NCI-H2227 treated with DMSO at 0.1 percent for 48 hours (cell line): ENCODE measurements at regions not wholly inside any gene's neighbourhood (a gene's known extent, or its start where the extent isn't known, plus 50 kb on each side); places are given as distances from the start of the nearest gene placed in this dataset.

Experiments used
- DNase-seq: peaks from one replicate; lab custom pipeline; 2025; lab: John Stamatoyannopoulos, UW

DNA sequence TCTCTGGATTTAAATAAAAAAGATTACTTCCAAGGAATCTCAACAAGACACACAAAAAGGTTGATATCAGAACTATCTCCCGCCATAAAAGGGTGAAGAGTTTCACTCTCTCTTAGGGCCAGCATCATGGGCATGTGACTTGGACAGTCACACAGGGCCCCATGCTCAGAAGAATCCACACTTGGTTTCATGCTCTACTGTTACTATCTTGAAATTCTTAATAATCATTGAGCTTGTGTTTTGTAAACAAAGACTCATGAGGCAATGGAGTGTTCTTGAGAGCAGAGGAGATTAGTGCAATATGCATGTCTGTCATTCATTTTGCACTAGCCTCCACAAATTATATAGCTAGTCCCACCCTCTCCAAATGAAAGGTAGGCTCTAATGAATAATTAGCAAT lies 58.4 kb downstream of the HMHB1 start:
- no peak for DNase-seq

DNA sequence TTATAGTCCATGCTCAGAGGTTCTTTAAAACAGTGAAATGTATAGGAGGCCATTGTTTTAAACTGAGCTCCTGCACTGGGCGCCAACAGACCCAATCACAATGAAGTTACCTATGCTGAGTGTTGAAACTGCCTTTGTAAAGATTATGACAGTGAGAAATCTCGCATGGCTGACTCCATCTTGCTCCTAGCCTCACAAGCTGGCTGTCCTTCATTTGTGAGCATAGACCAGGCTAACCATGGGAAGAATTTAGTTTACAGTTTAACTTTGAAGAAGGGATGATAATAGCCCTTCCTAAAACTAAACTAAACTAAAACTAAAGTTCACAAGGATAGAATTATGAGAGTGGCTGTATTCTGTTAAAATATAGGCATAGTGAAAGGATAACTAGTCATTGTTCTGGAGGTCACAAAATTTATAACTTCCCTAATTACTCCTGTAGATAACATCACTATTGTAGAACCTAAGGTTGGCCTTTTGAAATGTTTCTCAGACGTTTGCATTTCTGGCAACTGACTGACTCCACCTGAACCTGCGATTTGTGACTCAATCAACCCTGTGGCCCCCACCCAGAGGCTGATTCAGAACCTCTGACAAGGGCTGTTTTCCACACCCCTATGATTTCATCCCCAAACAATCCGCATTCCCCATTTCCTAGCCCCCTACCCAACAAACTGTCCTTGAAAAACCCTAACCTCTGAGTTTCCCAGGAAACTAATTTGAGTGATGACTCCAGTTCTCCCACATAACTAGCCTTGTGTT lies 59.1 kb downstream of the HMHB1 start:
- DNase-seq: no peak

DNA sequence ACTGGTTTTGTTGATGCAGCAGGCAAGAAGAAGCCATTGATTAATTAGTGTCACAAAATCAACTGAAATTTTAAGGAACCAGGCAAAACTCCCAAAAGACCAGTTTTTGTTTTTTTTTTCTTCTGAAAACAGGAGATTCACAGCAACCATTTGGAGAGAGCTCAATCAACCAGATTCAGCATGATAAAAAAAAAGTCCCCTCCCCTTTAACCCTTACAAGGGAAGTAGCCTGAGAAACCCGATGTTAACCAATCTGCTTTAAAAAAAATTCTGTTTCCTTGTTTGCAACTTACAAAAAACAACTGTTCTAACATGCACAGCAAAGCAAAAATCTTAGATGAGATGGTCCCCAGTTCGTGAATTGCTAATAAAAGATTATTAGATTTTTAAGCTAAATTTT lies 59.7 kb downstream of the HMHB1 start:
- no peak for DNase-seq

DNA sequence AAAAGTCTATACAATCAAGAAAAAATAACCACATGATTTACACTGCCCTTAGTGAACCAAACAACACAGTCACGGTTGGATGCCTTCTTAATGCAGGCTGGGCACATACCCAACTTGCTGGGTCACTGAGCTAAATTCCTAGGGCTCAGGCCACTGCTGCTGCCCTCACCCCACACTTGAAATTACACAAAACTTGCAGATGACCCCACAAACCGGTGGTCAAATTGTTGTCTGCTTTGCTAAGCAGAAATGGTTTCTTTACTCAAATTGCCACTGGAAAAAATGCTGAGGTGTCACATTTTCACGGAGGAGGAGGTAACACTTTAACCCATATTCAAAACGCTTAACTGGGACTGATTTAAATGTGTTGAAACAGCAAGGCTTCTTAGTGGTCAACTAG lies 62.4 kb downstream of the HMHB1 start:
- DNase-seq: no peak

DNA sequence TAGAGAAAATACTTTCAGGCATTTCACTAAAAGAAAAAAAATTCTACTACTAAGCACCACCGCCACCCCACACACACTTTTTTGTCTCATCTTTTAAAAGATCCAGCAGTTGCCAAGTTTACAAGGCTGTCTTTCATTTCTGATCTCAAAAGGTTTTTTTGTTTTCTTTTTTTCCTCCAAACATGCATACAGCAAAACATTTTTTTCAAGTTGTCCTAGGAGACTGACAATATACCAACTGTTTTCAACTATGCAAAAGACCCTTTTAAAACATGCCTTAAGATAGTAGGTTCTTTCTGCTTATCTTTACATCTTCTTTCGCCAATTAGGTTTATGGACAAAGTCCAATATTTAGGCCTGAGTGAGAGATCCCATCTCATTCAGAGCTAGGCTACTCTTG lies 65.2 kb downstream of the HMHB1 start:
- DNase-seq: no peak

DNA sequence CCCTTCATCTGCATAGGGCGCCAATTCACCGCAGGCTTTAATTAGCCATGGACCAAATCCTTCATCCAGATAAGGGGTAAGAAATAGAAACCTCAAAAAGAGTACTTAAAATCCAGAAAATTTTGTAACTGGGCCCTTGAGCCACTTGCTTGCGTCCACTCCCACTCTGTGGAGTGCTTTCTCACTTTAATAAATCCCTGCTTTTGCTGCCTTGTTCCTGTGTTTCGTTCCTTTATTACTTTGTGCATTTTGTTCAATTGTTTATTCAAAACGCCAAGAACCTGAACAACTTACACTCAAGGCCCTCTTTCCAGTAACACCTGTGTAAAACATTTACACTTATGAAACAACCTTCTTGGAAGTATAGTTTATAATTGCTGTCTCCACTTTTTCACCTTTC lies 66.5 kb downstream of the HMHB1 start:
- no peak for DNase-seq

DNA sequence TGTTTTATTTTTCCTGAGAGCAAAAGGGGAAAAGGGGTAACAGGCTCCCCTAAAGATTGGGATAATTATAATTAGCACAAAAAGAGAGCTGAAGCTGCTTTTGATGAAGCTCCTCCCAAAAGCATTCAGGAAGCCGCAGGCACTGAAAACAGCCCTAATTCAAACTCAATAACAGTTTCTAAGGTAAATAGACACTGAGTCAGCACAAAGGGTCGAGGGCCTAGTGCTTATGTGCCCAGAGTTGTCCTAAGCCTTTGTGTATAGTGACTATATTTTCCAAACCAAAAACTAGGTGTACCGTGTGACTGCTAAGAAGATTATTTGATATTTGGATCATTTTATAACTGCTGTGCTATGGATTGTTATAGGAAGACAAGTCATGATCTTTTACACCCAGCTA lies 67.7 kb downstream of the HMHB1 start:
- no peak for DNase-seq

DNA sequence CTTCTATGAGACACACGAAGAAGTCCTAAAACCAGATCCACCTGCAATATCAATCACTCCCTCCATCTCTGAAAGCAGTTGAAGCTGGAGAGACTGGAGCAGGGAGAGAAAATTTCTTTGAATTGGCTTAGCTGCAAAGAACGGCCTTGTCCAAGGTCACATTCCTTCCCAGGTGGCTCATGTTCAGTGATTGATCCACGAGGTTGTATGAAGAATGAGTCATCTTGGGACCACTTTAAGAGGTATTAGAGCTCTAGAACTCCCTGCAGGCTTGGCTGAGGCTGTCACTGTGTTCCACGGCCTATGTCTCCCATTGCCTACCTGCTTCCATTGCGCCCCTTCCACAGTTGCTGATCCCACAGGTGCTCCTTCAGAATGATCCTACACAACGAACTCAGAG lies 68.2 kb downstream of the HMHB1 start:
- DNase-seq: no peak

DNA sequence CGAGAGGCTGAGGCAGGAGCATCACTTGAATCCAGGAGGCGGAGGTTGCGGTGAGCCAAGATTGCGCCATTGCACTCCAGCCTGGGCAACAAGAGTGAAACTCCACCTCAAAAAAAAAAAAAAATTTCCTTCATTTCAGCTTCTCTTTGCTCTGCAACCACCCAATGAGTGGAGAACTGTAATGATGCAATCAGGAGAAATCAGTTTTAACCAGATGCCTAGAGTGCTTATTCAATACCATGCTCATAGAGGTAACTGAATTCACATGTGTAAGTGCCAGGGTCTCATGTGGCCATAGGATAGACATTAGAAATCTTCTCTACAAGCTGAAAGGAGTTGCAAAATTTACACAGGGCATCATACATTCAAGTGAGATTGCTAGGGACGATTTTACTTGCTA lies 70.6 kb downstream of the HMHB1 start:
- no peak for DNase-seq

DNA sequence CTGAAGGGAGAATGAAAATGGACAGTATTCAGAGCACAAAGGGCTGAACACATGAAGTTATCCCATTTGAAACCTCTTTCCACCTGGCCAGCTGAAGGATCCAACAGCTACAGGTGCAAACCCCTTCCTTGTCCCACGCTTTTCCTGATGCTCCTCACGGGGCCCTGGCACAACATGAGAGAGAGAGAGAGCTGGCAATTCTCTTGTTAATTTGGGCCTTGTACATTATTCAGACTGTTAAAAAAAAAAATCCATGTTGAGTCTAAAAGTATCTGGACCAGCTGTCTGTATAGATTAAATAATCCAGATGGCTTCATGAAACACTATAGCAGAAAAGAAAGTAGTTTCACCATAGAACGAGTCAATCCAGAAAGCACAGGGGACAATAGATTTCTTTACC lies 74.1 kb downstream of the HMHB1 start:
- no peak for DNase-seq

DNA sequence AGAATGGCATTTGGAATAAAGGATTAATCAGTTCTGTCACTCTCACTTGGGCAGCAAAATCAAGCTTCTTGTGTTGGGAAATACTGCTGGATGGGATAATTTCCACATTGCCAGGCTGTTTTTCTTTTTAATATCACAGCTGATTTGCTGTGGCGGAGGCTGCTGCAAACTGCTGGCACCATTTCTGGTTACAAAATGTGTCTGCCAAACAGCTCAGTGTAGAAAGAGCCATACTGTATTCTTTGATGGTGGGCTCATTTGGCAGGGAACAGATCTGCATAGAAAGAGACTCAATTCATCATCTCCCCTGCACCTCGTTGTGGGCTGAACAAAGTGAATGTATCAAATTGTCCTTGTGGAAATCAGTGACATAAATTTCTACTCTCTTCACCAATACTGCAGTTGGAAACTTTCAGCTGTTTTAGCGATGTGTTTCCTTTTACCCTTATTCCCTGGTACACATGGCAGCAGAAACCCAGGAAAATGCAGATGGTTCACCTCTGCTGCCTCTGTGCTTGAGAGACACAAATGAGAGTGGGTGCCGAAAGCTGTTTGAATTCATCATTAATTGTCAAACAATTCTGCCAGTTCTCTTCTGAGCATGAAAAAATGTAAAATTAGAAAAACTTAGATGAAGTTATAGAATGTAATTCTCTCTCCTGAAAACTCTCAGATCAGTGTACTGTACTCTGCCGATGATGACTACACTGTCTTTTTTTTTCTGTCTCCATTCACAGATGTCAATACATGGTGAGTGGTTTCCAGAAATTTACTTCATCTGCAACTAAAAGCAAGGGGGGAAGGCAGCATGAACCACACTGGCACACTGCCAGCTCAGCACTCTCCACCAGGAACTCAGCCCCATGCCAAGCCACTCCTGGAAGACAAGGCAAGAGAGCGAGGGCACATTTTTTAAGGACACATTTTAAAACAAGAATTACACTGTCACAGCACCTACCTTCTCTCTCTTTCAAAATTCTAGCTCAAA lies 75.0 kb downstream of the HMHB1 start:
- peak; percentile 29 for DNase-seq

DNA sequence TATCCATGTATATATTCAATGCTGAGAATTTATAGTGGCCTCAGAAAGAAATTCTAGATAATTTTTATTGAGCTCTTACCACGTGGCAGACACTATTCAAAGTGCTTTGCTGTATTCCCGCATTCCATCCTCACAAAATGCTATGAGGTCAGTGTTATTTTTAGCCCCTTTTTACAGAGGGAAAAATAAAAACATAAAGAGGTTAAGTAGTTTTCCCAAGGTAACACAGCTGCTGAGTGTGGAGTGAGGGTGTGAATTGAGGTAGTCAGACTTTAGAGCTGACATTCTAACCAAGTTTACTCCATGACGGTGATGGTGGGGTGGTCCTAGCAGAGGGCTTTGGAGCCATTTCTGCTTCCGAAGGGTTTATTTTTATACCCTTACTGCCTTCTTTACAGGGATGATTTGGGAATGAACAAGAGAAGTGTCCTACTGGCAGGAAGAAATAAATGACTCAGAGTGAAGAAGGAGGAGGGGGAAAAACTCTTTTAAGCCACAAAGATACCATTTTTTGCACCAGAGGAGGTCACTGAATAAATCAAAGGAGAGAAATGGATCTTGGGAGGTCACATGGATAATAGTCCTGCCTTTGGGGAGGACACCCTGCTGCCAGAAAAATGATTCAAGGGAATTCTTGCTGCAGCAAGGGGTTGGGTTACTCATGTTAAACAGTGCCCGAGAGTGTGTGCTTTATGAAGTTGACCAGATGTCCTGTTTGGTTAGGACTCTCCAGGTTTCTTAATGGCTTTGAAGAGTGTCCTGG lies 76.1 kb downstream of the HMHB1 start:
- peak; percentile 43 for DNase-seq

DNA sequence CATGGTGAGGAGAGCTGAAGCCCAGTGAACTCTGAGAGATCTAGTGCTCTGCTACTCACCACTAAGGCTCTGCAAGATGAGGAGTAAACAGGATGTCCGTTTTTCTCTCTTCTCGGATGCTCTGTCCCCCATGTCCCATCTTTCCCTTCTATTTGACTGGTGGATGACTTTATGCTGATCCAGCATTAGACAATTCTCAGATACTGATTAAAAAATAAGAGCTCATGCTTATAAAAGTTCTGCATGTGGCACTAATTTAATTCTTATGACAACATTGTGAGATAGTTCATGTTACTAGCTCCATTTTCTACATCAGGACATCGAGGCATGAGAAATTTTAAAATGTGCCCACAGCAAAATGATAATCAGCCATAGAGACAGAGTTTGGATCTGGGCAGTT lies 77.0 kb downstream of the HMHB1 start:
- DNase-seq: no peak

DNA sequence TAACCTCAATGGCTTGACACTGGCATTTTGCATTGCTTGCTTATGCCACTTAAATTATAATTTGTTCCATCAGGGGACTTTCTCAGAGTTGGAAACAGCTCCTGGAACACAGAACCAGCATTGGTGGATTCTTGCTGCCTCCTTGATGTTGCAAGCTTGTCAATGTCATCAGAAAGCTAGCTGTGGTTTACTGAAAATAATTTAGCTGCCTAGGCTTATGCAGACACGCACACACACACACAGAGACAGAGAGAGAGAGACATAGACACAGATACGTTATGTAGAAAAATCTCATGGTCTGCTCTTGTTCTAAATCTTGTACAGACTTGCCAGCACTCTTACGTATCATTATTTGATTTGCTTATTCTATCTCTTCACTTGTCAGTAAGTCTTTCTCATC lies 78.0 kb downstream of the HMHB1 start:
- no peak for DNase-seq

DNA sequence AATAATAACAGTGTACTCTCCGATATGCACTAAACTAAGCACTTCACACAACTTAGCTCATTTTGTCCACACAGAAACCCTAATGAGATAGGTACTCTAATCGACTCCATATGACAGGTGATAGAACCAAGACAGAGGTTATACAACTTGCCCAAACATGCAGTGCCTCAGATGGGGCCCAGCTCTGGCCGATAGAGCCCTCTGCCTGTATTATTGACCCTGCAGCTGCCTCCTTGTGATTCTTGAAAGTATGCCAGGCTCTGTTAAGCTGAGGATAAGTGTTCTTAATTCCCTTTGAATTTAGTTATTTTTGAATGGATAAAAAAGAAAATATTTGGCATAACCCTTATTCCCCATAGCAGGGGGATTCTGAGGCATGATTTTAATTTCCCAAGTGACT lies 78.5 kb downstream of the HMHB1 start:
- DNase-seq: no peak

DNA sequence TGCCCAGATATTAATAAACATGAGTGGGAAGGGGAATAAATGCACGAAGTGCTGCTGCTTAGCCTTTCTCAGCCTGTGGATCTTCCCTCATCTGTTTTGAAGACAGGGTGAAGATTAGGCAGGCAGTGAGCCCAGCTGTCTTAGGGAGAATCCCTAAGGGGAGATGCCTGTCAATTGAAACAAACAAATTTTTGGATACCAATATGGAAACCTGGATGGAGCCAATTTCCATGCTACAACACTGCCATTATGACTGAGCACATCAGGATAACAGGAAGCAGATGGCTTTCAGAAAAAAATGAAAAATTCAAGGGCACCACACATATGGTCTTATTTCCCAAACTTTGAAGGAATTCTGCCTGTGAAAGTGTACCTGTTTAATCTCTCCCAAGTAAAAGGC lies 80.3 kb downstream of the HMHB1 start:
- DNase-seq: no peak

DNA sequence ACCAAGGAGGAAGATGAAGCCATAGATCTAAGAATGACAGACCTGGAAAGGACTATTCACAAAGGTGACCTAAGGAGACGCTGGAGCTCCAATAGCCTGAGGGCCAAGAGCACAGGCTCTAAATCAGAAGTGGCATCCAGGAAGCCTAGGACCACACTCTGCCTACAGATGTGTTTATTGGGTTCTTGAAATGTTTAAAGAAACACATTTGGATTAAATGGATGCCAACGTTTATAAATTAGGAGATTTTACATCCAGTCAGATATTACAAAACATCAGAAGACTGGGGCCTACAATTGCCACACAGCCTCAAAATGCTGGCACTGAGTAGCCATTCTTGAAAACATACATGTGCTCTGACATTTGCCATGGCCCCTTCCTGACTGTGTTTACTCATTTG lies 80.9 kb downstream of the HMHB1 start:
- DNase-seq: no peak

DNA sequence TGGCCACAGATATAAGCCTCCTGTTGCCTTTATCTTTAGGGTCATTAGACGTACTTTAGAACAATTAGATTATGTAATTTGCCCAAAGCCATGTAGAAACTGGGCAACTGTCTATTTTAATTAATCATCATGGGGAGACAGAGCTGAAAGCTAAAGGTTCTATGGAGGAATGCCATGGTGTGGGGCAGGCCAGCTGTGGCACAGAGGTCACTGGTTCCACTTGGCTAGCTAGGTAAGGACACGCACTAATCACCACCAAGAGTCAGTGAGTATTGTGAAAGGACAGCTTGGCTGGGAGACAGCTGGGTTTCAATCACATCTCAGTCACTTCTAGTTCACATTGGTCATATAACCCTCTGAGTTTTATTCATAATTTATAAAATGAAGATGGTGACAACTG lies 81.7 kb downstream of the HMHB1 start:
- no peak for DNase-seq

DNA sequence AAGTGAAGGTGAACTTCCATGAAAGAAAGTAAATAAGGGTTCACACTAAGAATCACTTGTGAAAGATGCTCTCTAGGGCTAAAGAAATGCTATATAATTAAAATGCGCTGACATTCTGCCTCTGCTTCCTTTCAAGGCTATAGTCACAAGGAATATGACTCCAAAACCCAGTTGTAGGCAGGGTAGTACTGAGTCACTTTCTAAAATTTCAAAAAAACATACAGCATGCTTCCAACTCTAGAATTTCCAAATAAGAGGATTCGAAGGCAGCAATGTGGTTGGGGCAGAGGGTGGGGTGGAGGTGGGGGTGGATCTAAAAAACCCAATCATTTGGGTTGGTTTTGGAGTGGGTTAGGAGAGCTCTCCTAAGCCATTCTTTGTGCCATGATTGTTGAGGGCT lies 84.6 kb downstream of the HMHB1 start:
- DNase-seq: no peak

DNA sequence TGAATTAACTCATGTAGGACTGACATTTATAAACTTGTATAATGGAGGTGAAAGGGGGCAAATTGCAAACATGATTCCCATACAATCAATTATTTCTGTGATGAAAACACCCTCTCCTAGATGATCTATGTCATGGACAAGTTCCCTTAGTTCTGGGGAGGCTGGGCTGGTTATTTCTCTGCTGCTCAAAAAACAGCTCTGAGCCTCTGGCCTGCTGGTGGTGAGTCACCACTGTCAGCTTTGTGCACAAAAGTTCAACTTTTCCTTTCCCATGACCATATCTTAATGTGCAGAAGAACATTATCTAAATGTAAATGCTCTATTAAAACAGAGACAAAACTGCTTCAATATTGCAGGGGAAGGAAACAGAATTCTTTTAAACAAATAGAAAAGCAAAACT lies 85.0 kb downstream of the HMHB1 start:
- DNase-seq: no peak

DNA sequence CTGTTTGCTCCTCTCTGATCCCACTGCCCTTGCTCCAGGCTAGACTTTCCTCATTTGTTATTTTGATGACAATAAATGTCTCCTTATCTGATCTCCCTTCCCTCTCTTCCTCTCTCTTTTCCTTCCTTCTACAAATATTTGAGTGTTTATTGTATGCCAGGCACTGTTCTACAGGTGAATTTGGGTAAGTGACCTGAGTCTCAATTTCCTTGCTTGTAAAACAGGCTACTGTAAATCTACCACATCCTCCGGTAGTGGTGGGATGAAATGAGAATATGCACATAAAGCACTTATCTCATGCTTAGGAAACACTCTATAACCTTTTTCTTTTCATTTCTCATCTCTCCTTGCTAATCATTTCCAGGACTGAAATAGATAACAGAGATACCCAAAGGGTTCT lies 86.4 kb downstream of the HMHB1 start:
- no peak for DNase-seq

DNA sequence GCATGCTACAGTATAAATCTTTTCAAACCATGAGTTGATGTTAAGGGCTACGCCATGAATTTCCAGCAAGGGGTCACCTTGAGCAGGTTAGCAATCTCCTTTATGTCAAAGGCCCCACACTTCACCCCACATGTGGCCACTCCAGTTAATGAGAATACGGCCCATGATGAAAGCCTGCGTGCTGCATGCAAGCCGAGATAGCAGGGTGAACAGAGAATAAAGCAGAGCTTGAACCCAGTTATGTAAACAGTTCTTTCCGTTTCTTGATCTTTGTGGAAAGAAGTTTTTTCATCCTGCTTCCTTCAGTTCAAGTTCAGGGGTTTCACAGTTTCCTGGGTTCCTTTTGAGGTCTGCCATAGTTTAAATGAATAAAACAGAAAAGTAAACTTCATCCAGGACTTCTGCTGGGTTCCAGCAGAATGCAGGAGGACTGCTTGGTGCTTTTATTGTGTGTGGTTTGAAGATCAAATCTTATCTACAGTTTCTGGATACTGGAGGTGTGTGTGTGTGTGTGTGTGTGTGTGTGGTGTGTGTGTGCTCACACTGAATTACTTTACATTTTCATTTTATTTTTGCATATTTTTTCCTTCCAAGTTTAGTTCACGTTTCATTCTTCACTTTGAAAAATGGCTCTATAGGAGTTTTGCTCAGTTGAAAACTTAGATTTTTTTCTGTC lies 87.1 kb downstream of the HMHB1 start:
- no peak for DNase-seq
